ENCODE measurements at regions not wholly inside any gene's neighbourhood (a gene's known extent, or its start where the extent isn't known, plus 50 kb on each side); places are given as distances from the start of the nearest gene placed in this dataset.

GRCh38 chr2:6008726-6009125, 316.5 kb downstream of the SOX11 start:
- no peak for DNase-seq

GRCh38 chr2:6010163-6010562, 318.0 kb downstream of the SOX11 start:
- no peak for DNase-seq

GRCh38 chr2:6011921-6012320, 319.7 kb downstream of the SOX11 start:
- DNase-seq = no peak

- DNase-seq = no peak
These were observed 325.6 kb downstream of the SOX11 start for GRCh38 chr2:6017736-6018286.

- no peak for DNase-seq
These were observed 332.0 kb downstream of the SOX11 start for GRCh38 chr2:6024229-6024628.

- no peak for DNase-seq
These were observed 332.6 kb downstream of the SOX11 start for GRCh38 chr2:6024784-6025183.

- DNase-seq = no peak
These were observed 333.2 kb downstream of the SOX11 start for GRCh38 chr2:6025391-6025790.

GRCh38 chr2:6027066-6027465, 334.9 kb downstream of the SOX11 start:
- no peak for DNase-seq

- no peak for DNase-seq
These were observed 339.1 kb downstream of the SOX11 start for GRCh38 chr2:6031200-6031867.

GRCh38 chr2:6036211-6036610, 344.0 kb downstream of the SOX11 start:
- DNase-seq = no peak

- DNase-seq = no peak
These were observed 351.1 kb downstream of the SOX11 start for GRCh38 chr2:6043238-6043637.

- DNase-seq = no peak
These were observed 360.5 kb downstream of the SOX11 start for GRCh38 chr2:6052649-6053048.

GRCh38 chr2:6053743-6054142, 361.6 kb downstream of the SOX11 start:
- no peak for DNase-seq

- no peak for DNase-seq
These were observed 362.0 kb downstream of the SOX11 start for GRCh38 chr2:6054161-6054671.

GRCh38 chr2:6060992-6061663, 368.9 kb downstream of the SOX11 start:
- DNase-seq = no peak

- DNase-seq = no peak
These were observed 372.6 kb downstream of the SOX11 start for GRCh38 chr2:6064757-6065156.

- no peak for DNase-seq
These were observed 373.5 kb downstream of the SOX11 start for GRCh38 chr2:6065703-6066102.

- DNase-seq = no peak
These were observed 374.9 kb downstream of the SOX11 start for GRCh38 chr2:6067089-6067488.

GRCh38 chr2:6067806-6068205, 375.6 kb downstream of the SOX11 start:
- no peak for DNase-seq

- DNase-seq = no peak
These were observed 376.2 kb downstream of the SOX11 start for GRCh38 chr2:6068429-6068828.

GRCh38 chr2:6069381-6069780, 377.2 kb downstream of the SOX11 start:
- no peak for DNase-seq

GRCh38 chr2:6071519-6071918, 379.3 kb downstream of the SOX11 start:
- DNase-seq = no peak

- no peak for DNase-seq
These were observed 380.1 kb downstream of the SOX11 start for GRCh38 chr2:6072276-6072675.

GRCh38 chr2:6072768-6073167, 380.6 kb downstream of the SOX11 start:
- DNase-seq = no peak

Measured in CD4-positive, alpha-beta T cell treated with Interleukin-21 for 1 hour (primary cell).